ENCODE measurements at regions not wholly inside any gene's neighbourhood (a gene's known extent, or its start where the extent isn't known, plus 50 kb on each side); places are given as distances from the start of the nearest gene placed in this dataset.

DNA sequence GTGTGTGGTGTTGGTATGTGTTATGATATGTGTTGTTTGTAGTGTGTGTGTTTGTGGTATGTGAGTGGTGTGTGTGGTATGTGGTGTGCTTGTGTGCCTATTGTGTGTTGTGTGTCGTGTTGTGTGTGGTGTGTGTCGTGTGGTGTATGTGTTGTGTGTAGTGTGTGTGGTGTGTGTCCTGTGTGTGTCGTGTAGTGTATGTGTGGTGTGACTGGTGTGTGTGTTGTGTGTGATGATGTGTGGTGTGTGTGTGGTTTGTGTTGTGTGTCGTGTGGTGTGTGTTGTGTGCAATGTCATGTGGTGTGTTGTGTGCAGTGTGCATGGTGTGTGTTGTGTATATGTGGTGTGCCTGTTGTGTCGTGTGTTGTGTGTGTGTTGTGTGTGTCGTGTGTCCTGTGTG is 144.6 kb downstream of the DNAJB6 start:
- DNase-seq (ENCODE audit: low spot score) (no peak), ATAC-seq (no peak)

DNA sequence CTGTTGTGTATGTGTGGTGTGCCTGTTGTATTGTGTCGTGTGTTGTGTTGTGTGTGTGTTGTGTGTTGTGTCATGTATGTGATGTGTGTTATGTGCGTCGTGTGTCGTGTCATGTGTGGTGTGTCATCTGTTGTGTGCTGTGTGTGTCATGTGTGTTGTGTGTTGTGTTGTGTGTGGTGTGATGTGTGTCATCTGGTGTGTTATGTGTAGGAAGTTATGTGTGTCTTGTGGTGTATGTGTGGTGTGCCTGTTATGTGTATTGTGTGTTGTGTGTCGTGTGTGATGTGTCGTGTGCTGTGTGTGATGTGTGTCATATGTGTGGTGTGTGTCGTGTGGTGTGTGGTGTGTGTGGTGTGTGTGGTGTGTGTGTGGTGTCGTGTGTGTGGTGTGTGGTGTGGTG is 145.2 kb downstream of the DNAJB6 start:
- DNase-seq (ENCODE audit: low spot score) (no peak), ATAC-seq (no peak)

DNA sequence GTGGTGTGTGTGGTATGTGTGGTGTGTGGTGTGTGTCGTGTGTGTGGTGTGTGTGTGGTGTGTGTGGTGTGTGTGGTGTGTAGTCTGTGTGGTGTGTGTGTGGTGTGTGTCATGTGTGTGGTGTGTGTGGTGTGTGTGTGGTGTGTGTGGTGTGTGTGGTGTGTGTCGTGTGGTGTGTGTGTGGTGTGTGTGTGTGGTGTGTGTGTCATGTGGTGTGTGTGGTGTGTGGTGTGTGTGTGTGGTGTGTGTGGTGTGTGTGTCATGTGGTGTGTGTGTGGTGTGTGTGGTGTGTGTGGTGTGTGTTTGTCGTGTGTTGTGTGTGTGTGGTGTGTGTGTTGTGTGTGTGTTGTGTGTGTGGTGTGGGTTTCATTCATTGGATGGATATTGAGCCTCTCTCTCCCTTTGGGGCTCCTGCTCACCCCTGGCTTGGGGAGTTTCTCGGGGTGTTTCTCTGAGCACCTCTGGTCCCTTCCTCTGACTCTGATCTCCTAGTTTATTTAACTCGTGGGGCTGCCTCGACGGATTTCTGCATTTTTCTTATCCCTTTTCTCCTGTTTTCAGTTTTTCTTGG is 145.8 kb downstream of the DNAJB6 start:
- no peak for ATAC-seq
- DNase-seq (ENCODE audit: low spot score), result no peak

GRCh38 chr7:157483515-157483914 is 146.7 kb downstream of the DNAJB6 start:
- ATAC-seq (no peak), DNase-seq (ENCODE audit: low spot score) (peak; percentile 41)

DNA sequence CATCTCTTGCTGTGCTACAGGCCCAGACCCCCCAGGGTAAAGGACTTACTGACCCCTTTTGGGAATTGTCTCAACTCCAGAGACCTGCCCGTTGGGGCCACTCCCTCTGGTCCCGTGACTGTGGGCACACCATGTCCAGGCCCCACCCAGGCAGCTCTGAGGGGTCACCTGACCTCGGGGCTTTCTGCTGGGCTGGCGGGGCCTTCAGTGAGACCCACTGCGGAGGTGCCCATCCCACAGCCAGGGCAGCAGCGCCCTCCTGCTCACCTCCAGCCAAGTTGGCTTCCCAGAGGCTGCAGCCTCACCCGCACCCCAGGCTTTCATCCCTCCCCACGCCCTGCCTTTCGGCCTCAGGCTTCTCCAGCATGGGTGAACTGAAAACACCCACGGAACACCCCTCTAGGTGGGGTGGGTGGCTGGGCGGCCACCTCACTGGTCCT is 147.2 kb downstream of the DNAJB6 start:
- DNase-seq (ENCODE audit: low spot score), result peak; percentile 32
- no peak for ATAC-seq

- ATAC-seq (no peak), DNase-seq (ENCODE audit: low spot score) (peak; percentile 42)
Observed at GRCh38 chr7:157484411-157485081, 147.7 kb downstream of the DNAJB6 start.

GRCh38 chr7:157485361-157485831 is 148.6 kb downstream of the DNAJB6 start:
- DNase-seq (ENCODE audit: low spot score) (peak; percentile 35), ATAC-seq (no peak)

DNA sequence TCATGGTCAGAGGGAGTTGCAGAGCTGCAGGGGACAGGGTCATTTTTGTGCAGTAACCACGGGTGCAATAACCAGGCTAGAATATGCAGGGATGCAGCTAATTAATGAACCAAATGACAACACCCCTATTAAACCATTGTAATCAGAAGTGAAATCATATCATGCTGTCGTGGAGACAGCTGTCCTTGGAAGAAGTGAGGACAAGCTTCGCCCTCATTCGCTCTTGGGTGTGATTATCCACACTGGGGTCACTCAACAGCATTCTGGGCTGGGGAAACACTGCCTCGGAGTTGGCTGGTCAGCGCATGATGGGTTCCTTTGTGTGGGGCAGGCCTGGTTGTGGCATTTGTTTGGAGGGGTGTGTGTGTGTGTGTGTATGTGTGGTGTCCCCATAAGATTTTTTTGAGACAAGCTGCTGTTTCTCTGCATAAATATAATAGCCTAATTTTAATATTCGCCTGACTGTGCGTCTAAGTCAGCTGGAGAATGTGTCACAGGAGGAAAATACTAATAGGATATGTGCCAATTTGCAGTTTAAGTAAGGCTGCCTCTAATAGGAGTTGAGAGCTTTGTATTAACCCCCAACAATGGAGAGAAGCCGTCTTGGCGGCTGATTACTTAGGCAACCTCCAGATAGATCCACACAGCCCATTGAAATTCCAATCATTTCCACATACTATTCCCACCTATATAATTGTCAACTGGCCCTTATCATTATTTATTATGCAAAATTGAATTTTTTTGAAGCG is 149.4 kb downstream of the DNAJB6 start:
- DNase-seq (ENCODE audit: low spot score), result no peak
- ATAC-seq, result no peak

DNA sequence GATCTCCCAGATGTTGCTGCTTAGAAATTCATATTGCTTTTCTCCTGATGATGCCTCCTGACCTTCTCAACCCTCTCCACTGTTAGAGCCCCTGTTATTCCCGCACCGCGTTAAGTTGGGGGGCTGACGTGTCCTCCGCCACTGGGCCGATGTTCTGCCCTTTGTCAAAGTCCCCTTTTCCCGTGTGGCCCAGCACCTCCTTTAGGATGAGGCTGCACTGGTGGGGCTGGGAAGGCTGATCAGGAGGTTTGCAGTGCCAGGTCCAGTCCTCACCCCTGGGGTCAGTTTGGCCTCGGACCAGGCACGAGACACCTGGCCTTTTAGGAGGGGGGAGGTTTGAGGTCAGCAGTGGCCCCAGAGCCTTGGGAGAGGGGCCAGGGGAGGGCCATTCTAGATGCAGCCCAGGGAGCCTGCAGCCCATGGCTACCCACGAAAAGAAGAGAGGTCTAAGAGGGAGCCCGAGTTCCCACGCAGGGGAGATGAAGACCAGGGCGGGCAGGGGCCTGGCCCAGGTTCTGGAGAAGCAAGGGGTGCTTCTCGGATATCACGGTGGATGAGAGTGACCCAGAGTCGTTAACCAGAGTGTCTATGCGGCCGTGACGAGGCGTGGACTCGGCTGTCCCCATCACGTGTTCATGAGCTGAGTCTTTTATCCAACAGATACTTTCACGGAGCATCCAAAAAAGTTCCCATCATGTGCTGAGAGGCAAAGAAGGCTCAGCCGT is 150.4 kb downstream of the DNAJB6 start:
- peak; percentile 35 for DNase-seq (ENCODE audit: low spot score)
- ATAC-seq, result no peak

- ATAC-seq (no peak), DNase-seq (ENCODE audit: low spot score) (peak; percentile 37)
Observed at GRCh38 chr7:157488281-157488680, 151.5 kb downstream of the DNAJB6 start.

- peak; percentile 35 for DNase-seq (ENCODE audit: low spot score)
- ATAC-seq, result no peak
Observed at GRCh38 chr7:157488966-157489365, 152.2 kb downstream of the DNAJB6 start.

All from left lobe of liver (tissue), 2 donors.